Hepatocyte (in vitro differentiated cells): ENCODE measurements at regions not wholly inside any gene's neighbourhood (a gene's known extent, or its start where the extent isn't known, plus 50 kb on each side); places are given as distances from the start of the nearest gene placed in this dataset.
A peak's percentile ranks its signal among the peaks of the same experiment; 100 is the strongest.

Experiments
- DNase-seq: peaks from one replicate; pipeline ENCODE4 v3.0.0-alpha.2; 2016; ENCODE audit warnings: low spot score
- H2AFZ ChIP-seq: fragments of 200-600 bp; sonication (generic); 2 replicates; pipeline ENCODE4 v1.6.0; 2016; ENCODE audit warnings: antibody characterized with exemption, mild to moderate bottlenecking
- H3K27ac ChIP-seq: fragments of 200-600 bp; sonication (generic); 2 replicates; pipeline ENCODE4 v1.5.1; 2016; ENCODE audit warnings: mild to moderate bottlenecking
- H3K27me3 ChIP-seq: fragments of 200-600 bp; sonication (generic); 2 replicates; pipeline ENCODE4 v1.6.1; 2016
- H3K36me3 ChIP-seq: fragments of 200-600 bp; sonication (generic); replicated peaks from 2 replicates; pipeline ENCODE4 v1.5.1; 2016; ENCODE audit warnings: low read depth; ENCODE audit not compliant: insufficient read depth
- H3K4me1 ChIP-seq: fragments of 200-600 bp; sonication (generic); 2 replicates; pipeline ENCODE4 v1.5.1; 2016; ENCODE audit warnings: mild to moderate bottlenecking, moderate library complexity; ENCODE audit not compliant: insufficient read depth
- H3K4me2 ChIP-seq: fragments of 200-600 bp; sonication (generic); 2 replicates; pipeline ENCODE4 v1.6.0; 2016
- H3K4me3 ChIP-seq: fragments of 200-600 bp; sonication (generic); 2 replicates; pipeline ENCODE4 v1.5.1; 2016; ENCODE audit warnings: mild to moderate bottlenecking
- H3K79me2 ChIP-seq: fragments of 200-600 bp; sonication (generic); 2 replicates; pipeline ENCODE4 v1.6.0; 2017; ENCODE audit warnings: mild to moderate bottlenecking
- H3K9me2 ChIP-seq: fragments of 200-600 bp; sonication (generic); replicated peaks from 2 replicates; pipeline ENCODE4 v1.6.0; 2017; ENCODE audit warnings: mild to moderate bottlenecking; ENCODE audit not compliant: insufficient read depth
- H3K9me3 ChIP-seq: fragments of 200-600 bp; sonication (generic); 2 replicates; pipeline ENCODE4 v1.5.1; 2016; ENCODE audit warnings: low read depth, mild to moderate bottlenecking
- H4K20me1 ChIP-seq: fragments of 200-600 bp; sonication (generic); 2 replicates; pipeline ENCODE4 v1.6.0; 2016; ENCODE audit warnings: mild to moderate bottlenecking; ENCODE audit not compliant: insufficient read depth, poor library complexity, severe bottlenecking
- CTCF ChIP-seq: fragments of 200-600 bp; sonication (generic); IDR thresholded peaks from 2 replicates; pipeline ENCODE4 v1.5.1; 2016; ENCODE audit warnings: antibody characterized with exemption, mild to moderate bottlenecking; ENCODE audit not compliant: poor library complexity
- EZH2 ChIP-seq: fragments of 200-600 bp; sonication (generic); IDR thresholded peaks from 2 replicates; pipeline ENCODE4 v1.6.1; 2016; ENCODE audit warnings: antibody characterized with exemption, mild to moderate bottlenecking, borderline replicate concordance
- EZH2phosphoT487 ChIP-seq: fragments of 200-600 bp; sonication (generic); IDR thresholded peaks from one replicate; pipeline ENCODE4 v1.6.1; 2018; ENCODE audit warnings: antibody characterized with exemption, mild to moderate bottlenecking, low read depth, moderate library complexity; ENCODE audit not compliant: unreplicated experiment, severe bottlenecking
- WGBS: methylation state at CpG from one replicate; pipeline ENCODE4 v1.1.6; 2016; ENCODE audit warnings: low lambda C conversion rate; ENCODE audit errors: missing lambda C conversion rate; 5-methylcytosine and 5-hydroxymethylcytosine counted together

GRCh38 chr16:9364721-9365369 lies 273.4 kb downstream of the HAPSTR1 start:
- H3K79me2 ChIP-seq: no peaks in the 10 kb centered on the region
- H3K9me3 ChIP-seq: no peaks in the 10 kb centered on the region
- no peak for DNase-seq
- no peaks in the 10 kb centered on the region for H3K27me3 ChIP-seq
- H3K4me1 ChIP-seq: peaks cover 6% of the 10 kb centered on the region
- H3K27ac ChIP-seq: peak overlapping the region; percentile 14
- H2AFZ ChIP-seq: no peak overlapping the region
- no peak for TF ChIP-seq CTCF
- TF ChIP-seq EZH2: no peak
- TF ChIP-seq EZH2phosphoT487: no peak
- WGBS: 88% methylated on average over 2 of the region's 2 CpGs
- no peaks in the 10 kb centered on the region for H3K9me2 ChIP-seq
- no peaks in the 10 kb centered on the region for H3K36me3 ChIP-seq
- no peak overlapping the region for H3K4me2 ChIP-seq
- H3K4me3 ChIP-seq: no peak overlapping the region
- H4K20me1 ChIP-seq: no peaks in the 10 kb centered on the region

GRCh38 chr16:9365370-9365728 lies 273.9 kb downstream of the HAPSTR1 start:
- 42% methylated on average over 1 of the region's 1 CpG for WGBS
- Histone ChIP-seq H3K4me2 (no peak overlapping the region), H3K9me3 (no peaks in the 10 kb centered on the region), H3K4me3 (no peak overlapping the region), H3K27me3 (no peaks in the 10 kb centered on the region), H3K36me3 (no peaks in the 10 kb centered on the region), H3K9me2 (no peaks in the 10 kb centered on the region), H2AFZ (no peak overlapping the region), H3K79me2 (no peaks in the 10 kb centered on the region), H3K27ac (no peak overlapping the region), H4K20me1 (no peaks in the 10 kb centered on the region), H3K4me1 (peaks cover 6% of the 10 kb centered on the region)
- TF ChIP-seq CTCF (no peak), EZH2phosphoT487 (no peak), EZH2 (no peak)
- DNase-seq: peak; percentile 61

- no peaks in the 10 kb centered on the region for H3K27me3 ChIP-seq
- no peaks in the 10 kb centered on the region for H3K36me3 ChIP-seq
- H3K4me1 ChIP-seq: peaks cover 6% of the 10 kb centered on the region
- no peak overlapping the region for H3K4me2 ChIP-seq
- WGBS: 81% methylated on average over 8 of the region's 8 CpGs
- H3K27ac ChIP-seq: no peak overlapping the region
- no peaks in the 10 kb centered on the region for H4K20me1 ChIP-seq
- no peaks in the 10 kb centered on the region for H3K79me2 ChIP-seq
- no peak overlapping the region for H2AFZ ChIP-seq
- TF ChIP-seq EZH2 (no peak), CTCF (no peak), EZH2phosphoT487 (no peak)
- H3K4me3 ChIP-seq: no peak overlapping the region
- no peaks in the 10 kb centered on the region for H3K9me2 ChIP-seq
- H3K9me3 ChIP-seq: no peaks in the 10 kb centered on the region
- no peak for DNase-seq
Measured at GRCh38 chr16:9366048-9366969, 274.9 kb downstream of the HAPSTR1 start.
